NCI-H1436 (cell line): ENCODE measurements at regions not wholly inside any gene's neighbourhood (a gene's known extent, or its start where the extent isn't known, plus 50 kb on each side); places are given as distances from the start of the nearest gene placed in this dataset.

Experiments used
- DNase-seq: peaks from one replicate; lab custom pipeline; 2025; lab: John Stamatoyannopoulos, UW

GRCh38 chr9:93829271-93830011, 125.7 kb downstream of the BARX1 start:
- DNase-seq, result no peak

GRCh38 chr9:93828331-93829097, 126.6 kb downstream of the BARX1 start:
- no peak for DNase-seq

- no peak for DNase-seq
Measured at GRCh38 chr9:93827545-93828330, 127.4 kb downstream of the BARX1 start.

- DNase-seq, result no peak
Measured at GRCh38 chr9:93826905-93827544, 128.1 kb downstream of the BARX1 start.

- no peak for DNase-seq
Measured at GRCh38 chr9:93826209-93826608, 128.9 kb downstream of the BARX1 start.

GRCh38 chr9:93825348-93826115, 129.6 kb downstream of the BARX1 start:
- no peak for DNase-seq

- DNase-seq, result no peak
Measured at GRCh38 chr9:93824386-93825294, 130.5 kb downstream of the BARX1 start.

- DNase-seq, result no peak
Measured at GRCh38 chr9:93823245-93824072, 131.7 kb downstream of the BARX1 start.

GRCh38 chr9:93822229-93822628, 132.9 kb downstream of the BARX1 start:
- DNase-seq, result no peak

- no peak for DNase-seq
Measured at GRCh38 chr9:93821307-93821703, 133.8 kb downstream of the BARX1 start.

- no peak for DNase-seq
Measured at GRCh38 chr9:93820667-93821306, 134.4 kb downstream of the BARX1 start.

GRCh38 chr9:93819905-93820304, 135.2 kb downstream of the BARX1 start:
- no peak for DNase-seq

GRCh38 chr9:93818827-93819472, 136.2 kb downstream of the BARX1 start:
- DNase-seq, result no peak

GRCh38 chr9:93818237-93818636, 136.9 kb downstream of the BARX1 start:
- no peak for DNase-seq

GRCh38 chr9:93815677-93816076, 139.5 kb downstream of the BARX1 start:
- no peak for DNase-seq

GRCh38 chr9:93815135-93815534, 140.0 kb downstream of the BARX1 start:
- no peak for DNase-seq

GRCh38 chr9:93814077-93814956, 140.8 kb downstream of the BARX1 start:
- DNase-seq, result peak; percentile 95
